DMS53 treated with DMSO at 0.1 percent for 48 hours (cell line): ENCODE measurements at regions not wholly inside any gene's neighbourhood (a gene's known extent, or its start where the extent isn't known, plus 50 kb on each side); places are given as distances from the start of the nearest gene placed in this dataset.
"Not testable (repeated sequence)": the region's sequence is repeated elsewhere in the genome, so short reads cannot be mapped to it uniquely, and the experiment has no call there.

Experiments
- DNase-seq: peaks from one replicate; lab custom pipeline; 2025; ENCODE audit not compliant: unreplicated experiment; lab: John Stamatoyannopoulos, UW

- DNase-seq: no peak
Observed at GRCh38 chr5:164076556-164076955, 571.1 kb downstream of the MAT2B start.

GRCh38 chr5:164090358-164090757 is 584.9 kb downstream of the MAT2B start:
- no peak for DNase-seq

GRCh38 chr5:164091836-164092235 is 586.4 kb downstream of the MAT2B start:
- DNase-seq: no peak

GRCh38 chr5:164094291-164094690 is 588.9 kb downstream of the MAT2B start:
- no peak for DNase-seq

GRCh38 chr5:164097749-164098148 is 592.3 kb downstream of the MAT2B start:
- DNase-seq: no peak

GRCh38 chr5:164098531-164098930 is 593.1 kb downstream of the MAT2B start:
- no peak for DNase-seq

- DNase-seq: no peak
Observed at GRCh38 chr5:164098979-164099378, 593.6 kb downstream of the MAT2B start.

- DNase-seq: no peak
Observed at GRCh38 chr5:164115420-164115819, 610.0 kb downstream of the MAT2B start.

- DNase-seq: no peak
Observed at GRCh38 chr5:164119806-164120447, 614.5 kb downstream of the MAT2B start.

- DNase-seq: no peak
Observed at GRCh38 chr5:164127527-164127926, 622.1 kb downstream of the MAT2B start.

- no peak for DNase-seq
Observed at GRCh38 chr5:164132358-164132757, 626.9 kb downstream of the MAT2B start.

- DNase-seq: no peak
Observed at GRCh38 chr5:164137095-164137494, 631.7 kb downstream of the MAT2B start.

GRCh38 chr5:164139423-164139822 is 634.0 kb downstream of the MAT2B start:
- DNase-seq: no peak

GRCh38 chr5:164145458-164145857 is 640.0 kb downstream of the MAT2B start:
- DNase-seq: no peak

- DNase-seq: no peak
Observed at GRCh38 chr5:164146223-164146622, 640.8 kb downstream of the MAT2B start.

- no peak for DNase-seq
Observed at GRCh38 chr5:164148292-164148691, 642.9 kb downstream of the MAT2B start.

GRCh38 chr5:164152539-164152938 is 647.1 kb downstream of the MAT2B start:
- DNase-seq: not testable (repeated sequence)

- no peak for DNase-seq
Observed at GRCh38 chr5:164153469-164154172, 648.2 kb downstream of the MAT2B start.

- DNase-seq: no peak
Observed at GRCh38 chr5:164170814-164171213, 665.4 kb downstream of the MAT2B start.

GRCh38 chr5:164175083-164175482 is 669.7 kb downstream of the MAT2B start:
- no peak for DNase-seq

GRCh38 chr5:164179406-164179805 is 674.0 kb downstream of the MAT2B start:
- no peak for DNase-seq

GRCh38 chr5:164181604-164182003 is 676.2 kb downstream of the MAT2B start:
- DNase-seq: no peak

GRCh38 chr5:164184158-164184557 is 678.7 kb downstream of the MAT2B start:
- no peak for DNase-seq
